Activated CD4-positive, alpha-beta T cell treated with anti-CD3 and anti-CD28 coated beads, Interleukin-10, Interleukin-2, amounts not matched to agents 100 ng/mL and 50 ng/mL, durations not matched to agents 16 hours and 8 hours (primary cell): ENCODE measurements at regions not wholly inside any gene's neighbourhood (a gene's known extent, or its start where the extent isn't known, plus 50 kb on each side); places are given as distances from the start of the nearest gene placed in this dataset.
"Not testable (repeated sequence)": the region's sequence is repeated elsewhere in the genome, so short reads cannot be mapped to it uniquely, and the experiment has no call there.

Experiments used
- DNase-seq: peaks from one replicate; pipeline ENCODE4 v3.0.0-alpha.2; 2020

DNA sequence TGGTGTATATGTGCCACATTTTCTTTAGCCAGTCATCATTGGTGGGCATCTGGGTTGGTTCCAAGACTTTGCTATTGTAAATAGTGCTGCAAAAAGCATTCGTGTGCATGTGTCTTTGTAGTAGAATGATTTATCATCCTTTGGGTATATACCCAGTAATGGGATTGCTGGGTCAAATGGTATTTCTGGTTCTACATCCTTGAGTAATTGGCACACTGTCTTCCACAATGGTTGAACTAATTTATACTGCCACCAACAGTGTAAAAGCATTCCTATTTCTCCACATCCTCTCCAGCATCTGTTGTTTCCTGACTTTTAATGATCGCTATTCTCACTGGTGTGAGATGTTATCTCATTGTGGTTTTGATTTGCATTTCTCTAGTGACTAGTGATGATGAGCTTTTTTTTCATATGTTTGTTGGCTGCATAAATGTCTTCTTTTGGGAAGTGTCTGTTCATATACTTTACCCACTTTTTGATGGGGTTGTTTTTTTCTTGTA, 264.6 kb upstream of the ETAA1 start:
- DNase-seq: not testable (repeated sequence)

DNA sequence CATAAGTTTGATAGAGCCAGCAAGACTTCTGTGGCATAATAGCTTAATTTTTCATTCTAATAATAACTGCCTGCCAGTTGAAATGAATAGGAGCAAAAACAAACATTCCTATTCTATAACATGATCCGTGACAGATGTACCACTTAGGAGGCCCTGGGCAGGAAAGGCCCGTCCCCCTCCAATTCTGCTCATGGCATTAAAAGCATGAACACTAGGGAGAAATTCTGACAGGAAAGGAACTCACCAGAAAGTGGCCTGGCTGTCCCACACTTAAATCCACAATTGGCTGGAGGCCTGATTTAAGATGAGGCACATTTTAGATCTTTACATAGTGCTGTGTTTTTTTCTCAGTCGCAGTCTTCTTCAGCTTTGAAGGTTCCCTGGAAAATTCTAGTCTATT, 261.9 kb upstream of the ETAA1 start:
- no peak for DNase-seq

DNA sequence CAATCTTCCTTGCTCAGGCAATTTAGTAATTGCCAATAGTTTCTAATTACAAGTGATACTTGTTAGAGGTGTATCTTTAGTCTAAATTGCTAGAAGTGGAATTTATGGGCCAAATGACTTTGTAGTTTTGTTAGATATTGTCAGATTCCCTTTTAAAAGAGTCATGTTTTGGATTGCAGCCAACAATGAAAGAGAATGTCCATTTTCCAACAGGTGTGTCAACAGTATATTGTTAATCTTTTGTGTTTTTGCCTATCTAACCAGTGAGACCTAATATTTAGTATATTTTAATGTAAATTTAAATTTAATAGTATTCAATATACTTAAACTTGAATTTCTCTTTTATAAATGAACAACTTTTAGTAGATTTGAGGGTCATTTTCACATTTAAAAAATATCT, 259.4 kb upstream of the ETAA1 start:
- no peak for DNase-seq

DNA sequence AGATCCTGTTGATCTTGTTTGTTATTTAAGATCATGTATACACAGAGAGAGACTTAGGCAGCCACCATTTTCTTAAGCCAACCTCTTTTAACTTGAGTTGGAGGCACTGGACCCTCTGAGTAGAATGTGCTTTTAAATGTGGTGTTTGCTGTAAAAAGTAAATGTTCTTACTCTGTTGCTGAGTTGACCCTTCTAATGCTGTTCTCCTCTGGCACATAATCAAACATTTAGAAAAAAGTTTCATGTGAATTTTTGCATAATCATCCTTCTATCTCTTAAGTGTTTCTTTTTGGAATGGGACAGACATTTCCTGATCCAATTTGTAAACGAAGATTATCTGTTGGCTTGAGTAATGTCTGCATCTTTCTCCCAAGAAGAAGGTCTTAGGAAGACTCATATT, 255.1 kb upstream of the ETAA1 start:
- DNase-seq: no peak

DNA sequence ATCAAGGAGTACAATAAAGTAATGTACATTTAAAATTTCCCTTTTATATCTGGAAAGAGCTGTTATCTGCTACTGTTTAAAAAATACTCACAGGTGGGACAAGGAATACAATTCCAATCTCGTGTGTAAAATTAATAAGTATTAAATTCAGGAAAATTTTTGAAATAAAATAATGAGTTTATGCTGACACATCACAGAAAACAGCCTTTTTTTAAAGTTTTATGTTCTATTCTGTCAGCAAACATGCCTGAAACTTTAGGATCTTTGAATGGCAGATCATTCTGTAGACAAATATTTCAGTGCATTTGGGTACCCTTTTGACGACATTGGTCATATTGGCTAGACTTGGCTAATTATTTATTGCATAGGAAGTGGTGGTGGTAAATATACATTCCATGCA, 254.4 kb upstream of the ETAA1 start:
- DNase-seq: no peak

DNA sequence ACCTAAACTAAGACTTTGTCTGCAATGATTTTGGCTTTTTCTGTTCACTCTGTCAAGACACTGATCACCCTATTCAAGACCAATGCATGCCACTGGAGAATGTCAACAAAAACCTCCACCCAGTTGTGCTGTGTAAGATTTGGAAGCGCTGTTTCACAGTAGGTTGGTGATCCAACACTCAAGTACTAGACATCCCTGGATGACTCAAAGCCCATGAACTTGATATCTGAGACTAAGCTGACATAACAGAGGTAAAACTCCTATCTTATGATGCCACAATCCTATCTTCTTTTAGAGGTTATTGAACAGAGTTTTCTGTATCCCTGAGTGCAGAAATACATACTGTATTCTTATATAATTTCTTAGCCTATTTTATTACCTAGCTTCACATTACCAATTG, 251.3 kb upstream of the ETAA1 start:
- DNase-seq: no peak

DNA sequence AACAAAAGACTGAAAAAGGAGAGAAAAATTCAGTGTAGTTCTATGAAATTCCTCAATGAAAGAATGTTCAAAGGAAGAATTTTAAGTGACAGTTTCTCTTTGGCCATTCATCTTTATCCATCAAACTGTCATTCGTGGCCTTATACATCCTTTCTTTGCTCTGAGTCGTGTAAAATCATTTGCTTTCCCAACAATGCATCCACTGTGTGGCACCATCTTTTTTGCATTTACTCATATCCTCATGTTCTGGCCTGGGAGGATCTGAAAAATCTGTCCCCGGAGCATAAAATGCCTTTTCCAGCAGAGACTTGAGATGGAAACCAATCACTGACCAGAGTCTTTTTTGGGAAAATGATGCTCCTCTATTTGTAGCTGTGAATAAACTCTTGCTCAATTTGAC, 240.3 kb upstream of the ETAA1 start:
- no peak for DNase-seq

DNA sequence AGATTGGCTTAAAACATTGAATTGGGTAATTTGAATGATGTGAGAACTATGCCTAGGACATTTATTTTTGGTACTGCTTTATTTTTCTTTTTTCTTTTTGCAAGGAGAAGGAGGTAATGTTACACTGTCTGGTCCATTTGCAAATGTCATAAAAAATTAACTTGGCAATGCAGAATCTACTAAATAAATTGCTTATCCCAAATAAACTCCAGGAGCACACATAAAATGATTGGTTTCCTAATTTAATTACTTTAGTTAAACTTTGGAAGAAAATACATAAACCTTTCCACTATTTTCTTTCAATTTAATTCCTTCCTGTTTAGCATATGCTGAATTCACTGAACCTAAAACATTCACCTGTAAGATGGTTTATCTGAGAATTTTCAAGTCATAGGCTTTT, 238.4 kb upstream of the ETAA1 start:
- no peak for DNase-seq

DNA sequence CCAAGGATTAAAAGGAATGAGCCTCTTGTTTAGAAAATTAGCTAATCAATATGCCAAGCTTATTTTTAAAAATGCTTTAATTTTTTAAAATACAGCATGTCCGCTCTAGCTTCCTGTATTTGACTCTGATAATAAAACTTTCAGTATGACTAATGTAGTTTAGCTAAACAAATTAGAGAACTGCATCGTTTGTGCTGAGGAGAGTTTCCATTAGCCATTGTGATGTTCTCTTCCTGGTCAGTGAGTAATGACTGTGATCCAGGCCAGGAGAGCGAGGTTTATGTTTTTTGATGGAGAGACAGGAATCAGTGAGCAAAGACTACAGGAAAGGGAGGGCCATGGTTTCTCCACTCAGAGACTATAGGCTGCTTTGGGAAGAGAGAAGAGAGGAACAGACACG, 237.2 kb upstream of the ETAA1 start:
- DNase-seq: no peak

DNA sequence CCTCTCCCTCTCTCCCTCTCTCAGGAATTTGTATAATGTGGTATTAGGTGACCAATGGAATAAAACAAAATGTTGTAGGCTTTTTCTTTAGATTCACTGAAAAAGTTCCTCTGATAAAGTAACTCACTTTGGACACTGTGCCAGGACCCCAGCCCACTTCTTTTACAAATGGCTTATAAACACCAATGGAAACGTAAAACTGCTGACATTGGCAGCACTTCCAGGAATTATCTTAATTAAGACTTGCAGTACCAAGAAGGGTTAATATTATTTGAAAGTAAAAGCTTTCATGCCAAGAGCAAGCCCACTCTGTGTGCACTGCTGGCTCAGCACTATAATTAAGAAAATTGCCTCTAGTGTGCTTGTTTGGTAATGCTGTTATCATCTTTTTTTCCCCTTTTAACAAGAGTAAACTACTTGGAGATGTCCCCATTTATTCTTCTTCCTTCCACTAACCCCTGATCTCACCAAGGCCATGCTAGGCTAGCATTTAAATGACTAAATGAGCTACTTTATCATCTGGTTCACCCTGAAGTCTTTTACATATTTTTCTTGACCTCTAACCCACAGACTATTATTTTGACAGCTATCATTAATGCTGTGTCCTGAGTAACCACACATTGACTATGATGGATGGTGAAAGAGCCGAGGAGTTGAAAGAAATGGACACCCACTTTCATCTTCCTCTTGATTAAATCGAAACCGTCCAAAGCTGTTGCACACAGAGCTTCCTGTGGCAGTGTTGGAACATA, 232.2 kb upstream of the ETAA1 start:
- no peak for DNase-seq

DNA sequence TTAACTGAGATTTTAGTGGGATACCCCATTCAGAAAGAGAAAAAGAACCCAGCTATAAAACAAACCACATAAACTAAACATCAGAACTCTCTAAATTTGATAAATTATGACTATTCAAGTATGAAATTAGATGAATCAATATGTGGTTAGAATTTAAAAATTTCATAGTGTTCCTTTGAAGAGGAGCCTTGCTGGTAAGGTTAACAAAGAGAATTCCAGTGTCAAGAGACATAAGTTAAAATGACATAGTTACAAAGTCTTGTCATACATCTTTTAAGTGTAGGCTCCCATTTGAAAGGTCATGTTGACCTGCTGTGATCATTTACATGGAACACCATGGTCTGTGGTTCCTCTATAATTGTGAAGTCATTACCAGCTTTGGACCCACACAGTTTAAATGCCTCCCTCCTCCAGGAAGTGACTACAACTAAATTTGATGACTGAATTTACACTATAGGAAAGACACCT, 231.6 kb upstream of the ETAA1 start:
- DNase-seq: no peak

DNA sequence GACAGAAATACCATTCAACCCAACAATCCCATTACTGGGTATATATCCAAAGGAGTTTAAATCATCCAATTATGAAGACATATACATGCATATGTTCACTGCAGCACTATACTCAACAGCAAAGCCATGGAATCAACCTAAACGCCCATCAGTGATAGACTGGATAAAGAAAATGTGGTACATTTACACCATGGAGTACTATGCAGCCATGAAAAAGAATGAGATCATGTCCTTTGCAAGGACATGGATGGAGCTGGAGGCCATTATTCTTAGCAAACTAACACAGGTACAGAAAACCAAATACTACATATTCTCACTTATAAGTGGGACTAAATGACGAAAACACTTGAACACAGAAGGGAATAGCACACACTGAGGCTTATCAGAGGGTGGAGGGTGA, 230.6 kb upstream of the ETAA1 start:
- DNase-seq: not testable (repeated sequence)

DNA sequence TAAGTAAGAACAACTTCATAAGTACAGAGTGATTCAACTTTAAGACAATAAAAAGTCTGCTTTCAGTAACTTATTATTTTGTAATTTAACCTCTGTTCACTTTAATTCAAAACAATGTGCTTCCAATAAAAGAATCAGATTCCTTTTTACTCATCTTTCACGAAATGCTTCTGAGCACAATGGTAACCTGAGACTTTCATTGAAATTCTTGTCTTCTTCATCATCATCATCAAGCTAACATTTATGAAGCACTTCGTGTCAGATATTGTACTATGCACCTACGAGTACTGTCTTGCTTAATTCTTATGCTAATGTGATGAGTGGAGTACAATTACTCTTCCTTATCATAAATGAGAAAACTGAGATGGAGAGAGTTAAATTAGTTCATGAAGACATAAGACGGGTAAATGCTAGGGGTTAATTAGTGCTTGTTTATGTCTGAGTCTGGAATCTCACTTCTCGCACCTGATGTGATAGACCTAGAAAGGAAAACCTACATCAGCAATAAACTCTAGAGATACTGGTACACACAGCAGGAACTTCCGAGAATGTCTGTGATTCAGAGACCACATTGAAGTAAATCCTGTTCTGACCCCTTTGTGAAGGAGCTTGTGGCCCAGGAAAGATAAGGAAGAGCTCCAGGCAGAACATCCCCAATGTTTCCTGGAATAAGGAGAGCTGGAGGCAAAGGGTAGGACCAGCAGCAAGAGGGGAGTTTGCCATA, 227.6 kb upstream of the ETAA1 start:
- DNase-seq: no peak

DNA sequence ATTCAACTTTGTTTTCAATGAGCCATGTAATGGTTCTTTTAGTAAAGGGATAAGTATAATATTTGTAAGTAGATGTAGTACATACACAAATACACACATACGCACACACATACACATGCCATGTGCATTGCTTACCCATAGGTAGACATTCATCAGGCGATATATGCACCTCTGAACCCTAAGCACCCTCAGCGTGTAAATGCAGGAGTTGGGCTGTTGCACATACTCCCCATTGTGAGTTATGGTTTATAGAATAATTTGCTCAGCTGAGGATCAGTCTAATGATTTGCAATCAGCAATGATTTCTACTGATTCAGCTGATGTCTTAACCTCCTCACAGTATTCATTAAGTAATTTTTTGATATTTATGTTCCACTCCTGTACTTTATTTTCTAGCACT, 217.6 kb upstream of the ETAA1 start:
- DNase-seq: no peak

DNA sequence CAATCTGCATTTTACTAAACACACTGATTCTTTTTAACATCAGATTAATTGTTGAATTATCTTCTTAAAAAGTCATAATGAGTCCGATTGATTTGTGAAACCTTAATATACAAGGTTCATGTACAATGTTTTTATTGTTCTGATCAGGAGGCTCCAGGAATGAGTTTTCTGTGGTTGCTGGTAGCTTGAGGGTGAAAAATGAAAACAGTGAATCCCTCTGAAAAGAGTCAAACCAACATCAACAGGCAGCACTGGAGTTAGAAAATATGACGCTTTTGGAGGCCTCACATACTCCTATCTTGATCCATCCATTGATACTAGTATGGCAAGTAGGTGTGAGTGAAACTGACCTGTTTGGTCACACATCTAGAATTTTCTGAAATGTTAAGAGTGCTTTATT, 216.3 kb upstream of the ETAA1 start:
- no peak for DNase-seq

DNA sequence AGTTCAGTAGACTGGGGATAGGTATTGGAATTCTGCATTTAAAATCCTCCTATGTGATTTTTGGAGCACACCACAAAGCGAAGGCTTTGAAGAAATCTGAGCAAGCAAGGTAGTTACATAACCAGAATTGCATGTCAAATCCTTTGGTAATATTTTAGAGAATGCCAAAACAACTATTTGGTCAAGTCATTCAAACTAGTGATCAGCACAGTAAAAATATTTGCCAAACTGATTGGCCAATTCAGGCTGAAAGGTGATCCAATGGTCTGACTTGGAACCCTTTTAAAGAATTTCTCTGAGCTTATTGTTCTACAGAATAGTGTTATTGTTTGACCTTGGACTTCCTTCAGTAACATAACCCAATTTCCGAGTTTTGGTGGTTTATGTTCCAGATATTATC, 214.2 kb upstream of the ETAA1 start:
- DNase-seq: no peak

DNA sequence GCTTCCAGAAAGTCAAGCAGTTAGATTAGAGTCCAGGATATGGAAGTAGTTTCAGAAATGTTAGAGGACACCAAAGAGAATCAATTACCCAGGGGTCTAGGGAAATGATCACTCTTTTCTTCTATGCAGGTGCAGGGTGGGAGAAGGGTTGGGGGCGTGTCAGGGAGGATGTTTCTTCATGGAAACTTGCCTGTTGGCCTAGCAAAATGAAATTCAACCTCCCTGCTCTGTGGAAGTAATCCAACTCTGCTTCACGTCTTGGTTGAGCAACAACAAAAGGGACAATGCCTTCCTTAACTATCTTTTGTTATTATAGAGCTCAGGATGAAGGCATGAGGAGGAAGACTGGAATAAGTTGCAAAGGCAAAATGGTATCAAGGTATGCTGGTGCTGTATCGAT, 210.8 kb upstream of the ETAA1 start:
- DNase-seq: no peak

DNA sequence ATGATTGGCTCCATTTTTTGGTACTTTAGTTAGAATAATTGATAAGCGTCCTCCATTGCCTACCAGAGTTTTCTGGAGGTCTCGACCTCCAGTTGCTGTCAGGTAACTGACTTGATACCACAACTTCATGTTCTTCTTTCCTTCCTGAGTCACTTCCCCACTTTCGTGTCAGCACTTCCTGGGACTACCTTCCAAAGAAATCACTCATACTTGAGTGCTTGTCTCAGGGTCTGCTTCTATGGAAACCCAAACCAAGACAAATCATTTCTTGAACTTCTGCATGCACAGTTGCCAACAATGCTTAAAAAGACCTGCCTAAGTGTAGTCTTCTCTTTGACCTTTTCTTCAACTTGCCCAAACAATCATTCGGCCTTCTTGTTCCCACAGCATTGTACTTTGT, 210.3 kb upstream of the ETAA1 start:
- no peak for DNase-seq

DNA sequence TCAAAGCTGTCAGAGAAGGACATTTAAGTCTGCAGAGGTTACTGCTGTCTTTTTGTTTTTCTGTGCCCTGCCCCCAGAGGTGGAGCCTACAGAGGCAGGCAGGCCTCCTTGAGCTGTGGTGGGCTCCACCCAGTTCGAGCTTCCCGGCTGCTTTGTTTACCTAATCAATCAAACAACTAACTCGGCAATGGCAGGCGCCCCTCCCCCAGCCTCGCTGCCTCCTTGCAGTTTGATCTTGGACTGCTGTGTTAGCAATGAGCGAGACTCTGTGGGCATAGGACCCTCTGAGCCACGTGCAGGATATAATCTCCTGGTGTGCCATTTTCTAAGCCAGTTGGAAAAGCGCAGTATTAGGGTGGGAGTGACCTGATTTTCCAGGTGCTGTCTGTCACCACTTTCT, 201.8 kb upstream of the ETAA1 start:
- not testable (repeated sequence) for DNase-seq

DNA sequence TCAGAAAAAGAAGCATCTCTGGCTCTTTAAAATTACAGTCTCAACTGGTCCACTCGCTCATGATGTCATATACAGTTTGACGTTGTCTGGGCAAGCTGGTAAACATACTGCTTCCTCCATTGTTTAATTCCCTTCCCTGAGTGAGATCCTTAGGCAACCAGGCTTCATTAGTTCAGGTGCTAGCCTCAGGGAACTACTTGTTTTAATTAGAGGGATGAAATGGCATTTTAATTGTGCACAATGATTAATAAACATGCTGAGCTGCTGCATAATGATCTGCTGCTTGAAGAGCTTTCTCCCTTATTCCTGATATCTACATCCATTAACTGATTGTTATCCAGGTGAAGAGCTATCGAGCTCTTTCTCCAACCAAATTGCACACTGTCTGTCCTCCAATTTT, 195.6 kb upstream of the ETAA1 start:
- DNase-seq: no peak

DNA sequence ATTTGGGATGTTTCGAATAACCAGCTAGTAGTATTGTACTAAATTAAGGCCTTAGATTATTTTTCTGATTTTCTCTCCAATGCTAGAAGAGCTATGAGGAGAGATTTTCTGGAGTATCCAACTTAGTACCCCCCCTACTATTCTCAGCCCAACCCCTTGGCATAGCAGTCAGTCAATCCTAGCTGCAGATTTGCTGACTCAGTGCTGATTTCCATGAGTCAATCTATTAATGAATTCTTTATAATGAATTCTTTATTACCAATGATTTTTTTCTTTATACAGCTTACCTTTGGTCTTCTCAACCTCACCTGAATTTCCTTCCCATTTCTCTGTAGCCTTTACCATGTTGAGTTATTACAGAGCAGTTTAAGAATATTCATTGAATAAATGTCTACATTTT, 192.8 kb upstream of the ETAA1 start:
- no peak for DNase-seq

DNA sequence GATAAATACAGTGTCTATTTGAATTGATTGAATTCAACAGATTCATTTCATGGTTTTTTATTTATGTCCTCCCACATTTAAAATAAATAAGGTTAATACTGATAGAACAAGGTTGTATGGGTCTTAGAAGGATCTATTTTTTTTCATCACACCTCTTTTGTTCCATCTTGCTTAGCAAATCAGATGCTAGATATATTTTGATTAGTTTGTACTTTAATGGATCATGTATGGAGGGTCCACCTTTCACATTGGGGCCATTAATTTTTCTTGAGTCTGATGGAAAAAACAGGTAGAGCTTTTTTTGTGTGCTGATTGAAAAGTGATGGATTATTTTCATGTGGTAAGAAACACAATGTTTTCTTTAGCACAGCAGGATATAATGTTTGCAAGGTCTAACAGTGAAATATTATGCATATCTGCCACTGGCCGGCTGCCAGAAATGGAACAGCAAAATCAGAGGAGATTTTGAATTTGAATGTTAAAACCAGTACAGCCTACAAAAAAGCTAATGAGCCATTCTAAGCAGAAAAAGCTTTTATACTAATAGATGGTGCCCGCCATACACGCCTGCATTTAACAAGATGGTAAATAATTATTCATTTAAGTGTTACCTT, 188.1 kb upstream of the ETAA1 start:
- DNase-seq: no peak

DNA sequence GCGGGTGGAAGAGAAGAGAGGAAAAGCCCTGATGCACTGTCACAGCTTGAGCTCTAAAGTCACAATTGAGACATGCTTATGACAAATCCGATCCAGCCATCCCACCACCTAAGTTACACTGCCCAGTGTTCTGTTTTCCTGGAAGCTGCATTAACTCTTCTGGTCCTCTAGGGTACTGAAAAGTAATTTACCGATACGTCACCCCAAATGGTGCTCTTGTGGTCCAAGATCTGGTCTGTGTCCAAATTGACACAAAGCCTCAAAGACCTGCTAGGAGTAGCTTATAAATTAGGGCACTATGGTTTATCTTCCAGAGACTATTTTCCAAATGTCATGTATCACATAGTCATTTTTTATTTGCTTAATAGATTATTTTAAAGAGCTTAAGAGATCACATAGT, 186.7 kb upstream of the ETAA1 start:
- no peak for DNase-seq

DNA sequence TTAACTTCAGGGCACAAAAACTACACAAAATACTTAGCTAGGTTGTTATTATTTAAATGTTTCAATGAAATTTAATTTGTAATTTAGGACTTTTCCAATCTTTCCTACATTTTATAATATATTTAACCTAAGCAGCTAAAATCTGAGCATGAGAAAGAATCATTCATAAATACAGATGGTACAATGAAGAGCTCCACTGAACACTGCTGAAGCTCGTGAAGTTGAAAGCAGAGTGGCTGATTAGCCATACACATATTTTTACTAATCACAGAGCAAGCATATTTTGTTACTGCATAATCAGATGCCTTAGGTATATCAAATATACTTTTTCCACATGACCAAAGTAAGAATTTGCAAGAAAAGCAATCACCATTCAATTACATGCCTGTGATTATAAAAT, 184.9 kb upstream of the ETAA1 start:
- no peak for DNase-seq
